ENCODE measurements at regions not wholly inside any gene's neighbourhood (a gene's known extent, or its start where the extent isn't known, plus 50 kb on each side); places are given as distances from the start of the nearest gene placed in this dataset.

DNA sequence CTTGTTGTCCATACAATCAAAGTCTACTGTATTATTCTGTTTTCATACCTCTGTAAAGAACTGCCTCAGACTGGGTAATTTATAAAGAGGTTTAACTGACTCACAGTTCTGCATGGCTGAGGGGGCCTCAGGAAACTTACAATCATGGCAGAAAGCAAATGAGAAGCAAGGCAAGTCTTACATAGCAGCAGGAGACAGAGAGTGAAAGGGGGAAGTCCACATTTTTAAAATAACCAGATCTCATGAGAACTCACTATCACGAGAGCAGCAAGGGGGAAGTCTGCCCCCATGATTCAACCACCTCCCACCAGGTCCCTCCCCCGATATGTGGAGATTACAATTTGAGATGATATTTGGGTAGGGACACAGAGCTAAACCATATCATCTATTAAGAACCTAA, 724.6 kb upstream of the CBLB start:
- Histone ChIP-seq H3K27me3 (ENCODE audit: insufficient read depth, low read length, poor library complexity, severe bottlenecking) (no peaks in the 10 kb centered on the region), H3K9me3 (ENCODE audit: insufficient read depth, low read depth, low read length) (0 out of 2 replicates have a peak, but pooled peaks cover 3% of the 10 kb centered on the region), H3K9ac (ENCODE audit: low read depth, low read length, poor library complexity, severe bottlenecking) (no peak overlapping the region), H3K9me2 (replicated peaks; ENCODE audit: low read depth, low read length) (no peaks in the 10 kb centered on the region), H3K4me1 (ENCODE audit: insufficient read depth, low read length, poor library complexity, severe bottlenecking) (no peaks in the 10 kb centered on the region), H3F3A (ENCODE audit: low read depth) (no peaks in the 10 kb centered on the region), H3K4me3 (ENCODE audit: low read length, poor library complexity, severe bottlenecking) (no peak overlapping the region), H4K20me1 (ENCODE audit: insufficient read depth, low read length, poor library complexity, severe bottlenecking) (no peaks in the 10 kb centered on the region), H3K36me3 (ENCODE audit: insufficient read depth, low read length) (no peaks in the 10 kb centered on the region), H3K4me2 (ENCODE audit: low read depth, low read length, poor library complexity, severe bottlenecking) (no peak overlapping the region), H3K79me2 (ENCODE audit: insufficient read depth, low read length) (no peaks in the 10 kb centered on the region), H2AFZ (ENCODE audit: low read length) (no peak overlapping the region)
- TF ChIP-seq EZH2phosphoT487 (IDR thresholded peaks at IDR 0.05; ENCODE audit: borderline replicate concordance): no peak
- TF ChIP-seq, protein P1, sequence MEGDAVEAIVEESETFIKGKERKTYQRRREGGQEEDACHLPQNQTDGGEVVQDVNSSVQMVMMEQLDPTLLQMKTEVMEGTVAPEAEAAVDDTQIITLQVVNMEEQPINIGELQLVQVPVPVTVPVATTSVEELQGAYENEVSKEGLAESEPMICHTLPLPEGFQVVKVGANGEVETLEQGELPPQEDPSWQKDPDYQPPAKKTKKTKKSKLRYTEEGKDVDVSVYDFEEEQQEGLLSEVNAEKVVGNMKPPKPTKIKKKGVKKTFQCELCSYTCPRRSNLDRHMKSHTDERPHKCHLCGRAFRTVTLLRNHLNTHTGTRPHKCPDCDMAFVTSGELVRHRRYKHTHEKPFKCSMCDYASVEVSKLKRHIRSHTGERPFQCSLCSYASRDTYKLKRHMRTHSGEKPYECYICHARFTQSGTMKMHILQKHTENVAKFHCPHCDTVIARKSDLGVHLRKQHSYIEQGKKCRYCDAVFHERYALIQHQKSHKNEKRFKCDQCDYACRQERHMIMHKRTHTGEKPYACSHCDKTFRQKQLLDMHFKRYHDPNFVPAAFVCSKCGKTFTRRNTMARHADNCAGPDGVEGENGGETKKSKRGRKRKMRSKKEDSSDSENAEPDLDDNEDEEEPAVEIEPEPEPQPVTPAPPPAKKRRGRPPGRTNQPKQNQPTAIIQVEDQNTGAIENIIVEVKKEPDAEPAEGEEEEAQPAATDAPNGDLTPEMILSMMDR (conservative IDR thresholded peaks at IDR 0.05; ENCODE audit: low read length): no peak

DNA sequence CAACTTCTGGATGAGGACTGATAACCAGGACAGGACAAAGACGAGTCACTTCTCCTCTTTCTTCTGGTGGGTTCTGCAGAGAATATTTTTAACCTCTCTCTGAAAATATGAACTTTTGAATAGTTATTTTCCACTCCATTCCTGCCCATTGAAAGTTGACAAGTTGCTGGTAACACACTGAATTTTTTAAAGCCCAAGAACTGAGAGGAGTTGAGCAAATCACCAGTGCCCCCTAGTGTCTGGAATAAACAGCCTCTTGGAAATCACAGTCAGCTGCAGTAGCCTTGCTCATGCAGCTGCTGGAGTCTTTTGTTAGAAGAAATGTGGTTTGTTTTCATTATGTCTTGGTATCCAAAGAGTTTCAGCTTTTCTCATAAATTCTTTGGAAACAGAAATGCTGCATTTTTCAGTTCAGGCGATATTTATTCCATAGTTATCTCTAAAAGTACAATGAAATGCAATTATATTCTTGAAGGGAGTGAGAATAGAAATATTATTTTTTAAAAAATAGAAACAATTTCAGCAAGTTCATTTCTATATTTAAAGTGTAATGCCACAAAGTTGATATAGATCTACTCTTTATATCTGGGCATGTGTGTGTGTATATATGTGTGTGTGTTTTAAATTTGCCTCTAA, 741.0 kb upstream of the CBLB start:
- Histone ChIP-seq H4K20me1 (ENCODE audit: insufficient read depth, low read length, poor library complexity, severe bottlenecking) (no peaks in the 10 kb centered on the region), H3F3A (ENCODE audit: low read depth) (no peaks in the 10 kb centered on the region), H3K9me3 (ENCODE audit: insufficient read depth, low read depth, low read length) (peaks cover 14% of the 10 kb centered on the region), H3K9ac (ENCODE audit: low read depth, low read length, poor library complexity, severe bottlenecking) (no peak overlapping the region), H3K36me3 (ENCODE audit: insufficient read depth, low read length) (no peaks in the 10 kb centered on the region), H3K4me1 (ENCODE audit: insufficient read depth, low read length, poor library complexity, severe bottlenecking) (peaks cover 5% of the 10 kb centered on the region), H3K27me3 (ENCODE audit: insufficient read depth, low read length, poor library complexity, severe bottlenecking) (no peaks in the 10 kb centered on the region), H3K4me3 (ENCODE audit: low read length, poor library complexity, severe bottlenecking) (no peak overlapping the region), H3K9me2 (replicated peaks; ENCODE audit: low read depth, low read length) (no peaks in the 10 kb centered on the region), H3K4me2 (ENCODE audit: low read depth, low read length, poor library complexity, severe bottlenecking) (no peak overlapping the region), H3K79me2 (ENCODE audit: insufficient read depth, low read length) (no peaks in the 10 kb centered on the region), H2AFZ (ENCODE audit: low read length) (no peak overlapping the region)
- no peak for TF ChIP-seq EZH2phosphoT487 (IDR thresholded peaks at IDR 0.05; ENCODE audit: borderline replicate concordance)
- TF ChIP-seq, protein P1 (conservative IDR thresholded peaks at IDR 0.05; ENCODE audit: low read length): peak; percentile 97

DNA sequence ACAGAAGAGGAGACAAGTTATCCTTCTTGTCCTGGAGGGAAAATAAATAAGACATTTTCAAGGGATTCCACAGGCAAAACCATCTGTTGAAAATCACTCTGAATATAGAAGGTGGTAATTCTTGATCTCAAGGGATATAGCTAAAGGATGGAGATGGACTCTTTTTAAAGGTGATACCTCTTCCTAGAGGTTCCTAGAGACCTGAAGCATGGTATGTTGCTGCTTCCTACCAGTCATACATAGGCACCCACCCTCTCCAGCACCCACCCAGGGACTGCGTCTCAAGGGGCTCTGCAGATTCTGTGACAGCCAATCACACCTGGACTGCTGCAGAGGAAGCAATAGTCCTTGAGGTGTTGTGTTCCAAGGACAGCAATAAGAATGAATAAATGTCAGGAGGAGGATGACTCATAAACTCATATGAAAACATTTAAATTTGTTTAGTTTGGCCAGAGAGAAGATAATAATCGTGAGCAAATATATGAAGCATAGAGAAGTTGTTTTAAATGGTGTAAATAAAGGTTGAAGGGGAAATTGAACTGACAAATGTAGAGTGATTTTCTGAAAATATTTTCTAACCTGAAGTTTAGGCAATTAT, 741.6 kb upstream of the CBLB start:
- H3K4me3 ChIP-seq (ENCODE audit: low read length, poor library complexity, severe bottlenecking): no peak overlapping the region
- TF ChIP-seq, protein P1 (conservative IDR thresholded peaks at IDR 0.05; ENCODE audit: low read length): no peak
- no peak for TF ChIP-seq EZH2phosphoT487 (IDR thresholded peaks at IDR 0.05; ENCODE audit: borderline replicate concordance)
- no peak overlapping the region for H3K9ac ChIP-seq (ENCODE audit: low read depth, low read length, poor library complexity, severe bottlenecking)
- no peaks in the 10 kb centered on the region for H3K36me3 ChIP-seq (ENCODE audit: insufficient read depth, low read length)
- H3K79me2 ChIP-seq (ENCODE audit: insufficient read depth, low read length): no peaks in the 10 kb centered on the region
- no peaks in the 10 kb centered on the region for H3F3A ChIP-seq (ENCODE audit: low read depth)
- no peaks in the 10 kb centered on the region for H3K27me3 ChIP-seq (ENCODE audit: insufficient read depth, low read length, poor library complexity, severe bottlenecking)
- H3K9me3 ChIP-seq (ENCODE audit: insufficient read depth, low read depth, low read length): peaks cover 14% of the 10 kb centered on the region
- H3K4me1 ChIP-seq (ENCODE audit: insufficient read depth, low read length, poor library complexity, severe bottlenecking): peaks cover 5% of the 10 kb centered on the region
- H2AFZ ChIP-seq (ENCODE audit: low read length): no peak overlapping the region
- H4K20me1 ChIP-seq (ENCODE audit: insufficient read depth, low read length, poor library complexity, severe bottlenecking): no peaks in the 10 kb centered on the region
- H3K4me2 ChIP-seq (ENCODE audit: low read depth, low read length, poor library complexity, severe bottlenecking): no peak overlapping the region
- H3K9me2 ChIP-seq (replicated peaks; ENCODE audit: low read depth, low read length): no peaks in the 10 kb centered on the region
